ENCODE measurements at regions not wholly inside any gene's neighbourhood (a gene's known extent, or its start where the extent isn't known, plus 50 kb on each side); places are given as distances from the start of the nearest gene placed in this dataset.

DNA sequence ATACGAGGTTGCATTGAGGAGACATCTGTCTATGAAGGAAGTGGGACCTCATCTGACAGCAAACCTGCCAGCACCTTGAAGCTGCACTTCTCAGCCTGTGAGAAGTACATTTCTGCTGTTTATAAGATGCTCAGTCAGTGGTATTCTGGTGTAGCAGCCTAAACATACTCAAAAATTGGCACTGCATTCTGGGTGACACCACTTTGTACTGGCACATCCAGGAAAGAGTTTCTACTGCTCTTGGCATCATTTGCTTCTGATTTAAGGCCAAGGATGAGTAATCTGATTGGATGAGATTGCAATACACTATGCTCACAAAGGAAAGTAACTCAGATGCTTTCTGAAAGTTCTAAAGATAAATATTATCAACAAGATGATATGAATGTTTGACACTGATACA is 275.4 kb upstream of the TFAP2D start:
- no peaks in the 10 kb centered on the region for H3K9me2 ChIP-seq (replicated peaks; ENCODE audit: low read depth, low read length)
- H2AFZ ChIP-seq (ENCODE audit: low read length), result no peak overlapping the region
- H3K4me2 ChIP-seq (ENCODE audit: low read depth, low read length, poor library complexity, severe bottlenecking), result no peak overlapping the region
- no peaks in the 10 kb centered on the region for H3K9me3 ChIP-seq (ENCODE audit: insufficient read depth, low read depth, low read length)
- no peaks in the 10 kb centered on the region for H3F3A ChIP-seq (ENCODE audit: low read depth)
- TF ChIP-seq EZH2phosphoT487 (IDR thresholded peaks at IDR 0.05; ENCODE audit: borderline replicate concordance) (no peak), CTCF (conservative IDR thresholded peaks at IDR 0.05; ENCODE audit: low read length) (no peak)
- no peaks in the 10 kb centered on the region for H3K79me2 ChIP-seq (ENCODE audit: insufficient read depth, low read length)
- no peak overlapping the region for H3K4me3 ChIP-seq (ENCODE audit: low read length, poor library complexity, severe bottlenecking)
- H3K4me1 ChIP-seq (ENCODE audit: insufficient read depth, low read length, poor library complexity, severe bottlenecking), result no peaks in the 10 kb centered on the region
- H3K27me3 ChIP-seq (ENCODE audit: insufficient read depth, low read length, poor library complexity, severe bottlenecking), result no peaks in the 10 kb centered on the region
- no peaks in the 10 kb centered on the region for H3K36me3 ChIP-seq (ENCODE audit: insufficient read depth, low read length)
- H4K20me1 ChIP-seq (ENCODE audit: insufficient read depth, low read length, poor library complexity, severe bottlenecking), result no peaks in the 10 kb centered on the region
- H3K9ac ChIP-seq (ENCODE audit: low read depth, low read length, poor library complexity, severe bottlenecking), result no peak overlapping the region

- Histone ChIP-seq H3K4me2 (ENCODE audit: low read depth, low read length, poor library complexity, severe bottlenecking) (no peak overlapping the region), H3F3A (ENCODE audit: low read depth) (no peaks in the 10 kb centered on the region), H3K36me3 (ENCODE audit: insufficient read depth, low read length) (no peaks in the 10 kb centered on the region), H3K27me3 (ENCODE audit: insufficient read depth, low read length, poor library complexity, severe bottlenecking) (no peaks in the 10 kb centered on the region), H3K79me2 (ENCODE audit: insufficient read depth, low read length) (no peaks in the 10 kb centered on the region), H2AFZ (ENCODE audit: low read length) (no peak overlapping the region), H3K9me2 (replicated peaks; ENCODE audit: low read depth, low read length) (no peaks in the 10 kb centered on the region), H3K4me1 (ENCODE audit: insufficient read depth, low read length, poor library complexity, severe bottlenecking) (no peaks in the 10 kb centered on the region), H3K9me3 (ENCODE audit: insufficient read depth, low read depth, low read length) (no peaks in the 10 kb centered on the region), H4K20me1 (ENCODE audit: insufficient read depth, low read length, poor library complexity, severe bottlenecking) (no peaks in the 10 kb centered on the region), H3K4me3 (ENCODE audit: low read length, poor library complexity, severe bottlenecking) (no peak overlapping the region), H3K9ac (ENCODE audit: low read depth, low read length, poor library complexity, severe bottlenecking) (no peak overlapping the region)
- TF ChIP-seq EZH2phosphoT487 (IDR thresholded peaks at IDR 0.05; ENCODE audit: borderline replicate concordance) (no peak), CTCF (conservative IDR thresholded peaks at IDR 0.05; ENCODE audit: low read length) (no peak)
Measured at GRCh38 chr6:50442531-50443040, 270.7 kb upstream of the TFAP2D start.

DNA sequence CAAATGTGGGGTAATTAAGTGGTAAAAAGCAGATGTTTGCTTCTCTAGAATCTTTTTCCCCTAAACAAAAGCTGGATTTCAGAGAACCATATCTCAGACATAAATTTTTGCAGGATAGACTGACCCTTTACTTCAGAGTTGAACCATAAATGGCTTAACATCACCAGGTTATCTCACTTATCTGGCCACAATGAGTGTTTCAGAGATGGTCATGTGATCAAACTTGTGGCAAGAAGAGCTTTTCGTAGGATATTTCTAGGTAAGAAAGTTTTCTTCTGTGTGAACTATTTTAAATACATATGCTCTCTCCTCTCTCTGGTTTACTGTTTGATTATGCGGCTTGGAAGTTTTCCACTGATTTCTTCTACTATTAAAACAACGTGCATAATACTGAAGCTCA is 270.2 kb upstream of the TFAP2D start:
- Histone ChIP-seq H3K9ac (ENCODE audit: low read depth, low read length, poor library complexity, severe bottlenecking) (no peak overlapping the region), H3F3A (ENCODE audit: low read depth) (no peaks in the 10 kb centered on the region), H3K9me2 (replicated peaks; ENCODE audit: low read depth, low read length) (no peaks in the 10 kb centered on the region), H2AFZ (ENCODE audit: low read length) (no peak overlapping the region), H3K9me3 (ENCODE audit: insufficient read depth, low read depth, low read length) (no peaks in the 10 kb centered on the region), H3K4me3 (ENCODE audit: low read length, poor library complexity, severe bottlenecking) (no peak overlapping the region), H3K79me2 (ENCODE audit: insufficient read depth, low read length) (no peaks in the 10 kb centered on the region), H3K36me3 (ENCODE audit: insufficient read depth, low read length) (no peaks in the 10 kb centered on the region), H4K20me1 (ENCODE audit: insufficient read depth, low read length, poor library complexity, severe bottlenecking) (no peaks in the 10 kb centered on the region), H3K27me3 (ENCODE audit: insufficient read depth, low read length, poor library complexity, severe bottlenecking) (no peaks in the 10 kb centered on the region), H3K4me2 (ENCODE audit: low read depth, low read length, poor library complexity, severe bottlenecking) (no peak overlapping the region), H3K4me1 (ENCODE audit: insufficient read depth, low read length, poor library complexity, severe bottlenecking) (no peaks in the 10 kb centered on the region)
- TF ChIP-seq CTCF (conservative IDR thresholded peaks at IDR 0.05; ENCODE audit: low read length) (no peak), EZH2phosphoT487 (IDR thresholded peaks at IDR 0.05; ENCODE audit: borderline replicate concordance) (no peak)

Data from Loucy (cell line).